ENCODE measurements at regions not wholly inside any gene's neighbourhood (a gene's known extent, or its start where the extent isn't known, plus 50 kb on each side); places are given as distances from the start of the nearest gene placed in this dataset.

DNA sequence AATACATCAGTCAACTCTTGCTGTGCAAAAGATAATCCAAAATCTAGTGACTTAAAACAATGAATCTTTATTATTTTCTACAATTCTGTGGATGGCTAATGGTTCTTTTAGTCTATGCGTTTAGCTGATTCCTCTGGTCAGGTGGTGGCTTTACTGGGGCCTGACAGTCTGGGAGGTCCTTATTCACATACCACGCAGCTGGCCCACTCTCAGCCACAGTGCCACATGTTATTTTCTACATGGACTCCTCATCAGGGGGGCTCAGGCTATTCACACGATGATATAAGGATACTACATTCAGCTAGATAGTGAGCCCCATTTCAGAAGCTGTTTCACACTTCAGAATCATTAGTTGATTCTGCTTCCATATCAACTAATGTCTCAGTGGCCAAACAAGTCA lies 287.5 kb upstream of the MGAT4C start:
- TF ChIP-seq, protein P1, sequence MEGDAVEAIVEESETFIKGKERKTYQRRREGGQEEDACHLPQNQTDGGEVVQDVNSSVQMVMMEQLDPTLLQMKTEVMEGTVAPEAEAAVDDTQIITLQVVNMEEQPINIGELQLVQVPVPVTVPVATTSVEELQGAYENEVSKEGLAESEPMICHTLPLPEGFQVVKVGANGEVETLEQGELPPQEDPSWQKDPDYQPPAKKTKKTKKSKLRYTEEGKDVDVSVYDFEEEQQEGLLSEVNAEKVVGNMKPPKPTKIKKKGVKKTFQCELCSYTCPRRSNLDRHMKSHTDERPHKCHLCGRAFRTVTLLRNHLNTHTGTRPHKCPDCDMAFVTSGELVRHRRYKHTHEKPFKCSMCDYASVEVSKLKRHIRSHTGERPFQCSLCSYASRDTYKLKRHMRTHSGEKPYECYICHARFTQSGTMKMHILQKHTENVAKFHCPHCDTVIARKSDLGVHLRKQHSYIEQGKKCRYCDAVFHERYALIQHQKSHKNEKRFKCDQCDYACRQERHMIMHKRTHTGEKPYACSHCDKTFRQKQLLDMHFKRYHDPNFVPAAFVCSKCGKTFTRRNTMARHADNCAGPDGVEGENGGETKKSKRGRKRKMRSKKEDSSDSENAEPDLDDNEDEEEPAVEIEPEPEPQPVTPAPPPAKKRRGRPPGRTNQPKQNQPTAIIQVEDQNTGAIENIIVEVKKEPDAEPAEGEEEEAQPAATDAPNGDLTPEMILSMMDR (IDR thresholded peaks at IDR 0.05; ENCODE audit: low read depth, low read length): no peak
- no peak for DNase-seq (ENCODE audit: low read depth in 1 of 2, low spot score in 1 of 2)
- H3K9me3 ChIP-seq (ENCODE audit: low read depth): no peaks in the 10 kb centered on the region
- no peak overlapping the region for H3K4me3 ChIP-seq
- no peaks in the 10 kb centered on the region for H3K36me3 ChIP-seq
- H3K4me1 ChIP-seq (ENCODE audit: low read depth): no peaks in the 10 kb centered on the region
- no peaks in the 10 kb centered on the region for H3K27me3 ChIP-seq
- no peak overlapping the region for H3K27ac ChIP-seq

DNA sequence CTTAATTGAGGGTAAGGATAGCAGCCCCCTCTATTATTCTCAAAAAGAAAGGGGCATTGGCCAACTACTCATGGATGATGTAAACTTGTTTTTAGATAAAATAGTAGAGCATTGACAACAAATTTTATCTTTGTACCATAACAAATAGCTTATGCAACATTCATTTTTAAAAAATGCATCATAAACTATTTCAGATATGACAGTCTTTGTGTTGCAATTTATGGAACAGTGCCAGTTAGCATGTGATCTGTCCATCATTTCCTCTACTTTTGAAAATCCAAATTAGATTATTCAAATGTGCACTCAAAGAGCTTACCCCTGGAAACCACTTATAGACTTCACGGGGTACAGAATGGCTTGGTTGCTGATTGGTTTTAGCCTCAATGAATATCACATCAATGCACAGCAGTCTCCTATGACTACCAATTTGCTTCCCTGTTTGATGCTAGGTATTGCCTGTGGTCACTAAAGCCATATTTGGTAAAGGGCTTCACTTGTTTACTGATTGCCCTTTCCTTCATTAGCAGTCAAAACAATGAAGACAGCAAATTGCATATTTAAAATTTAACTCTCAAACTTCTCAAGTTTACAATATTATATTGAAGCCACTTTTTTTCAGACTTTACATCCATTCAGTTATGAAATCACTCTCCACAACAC lies 274.9 kb upstream of the MGAT4C start:
- Histone ChIP-seq H3K36me3 (no peaks in the 10 kb centered on the region), H3K27me3 (no peaks in the 10 kb centered on the region), H3K4me1 (ENCODE audit: low read depth) (no peaks in the 10 kb centered on the region), H3K9me3 (ENCODE audit: low read depth) (no peaks in the 10 kb centered on the region), H3K4me3 (no peak overlapping the region), H3K27ac (no peak overlapping the region)
- TF ChIP-seq, protein P1 (IDR thresholded peaks at IDR 0.05; ENCODE audit: low read depth, low read length): no peak
- DNase-seq (ENCODE audit: low read depth in 1 of 2, low spot score in 1 of 2): peak in 1 of 2 donors; percentile 55

GRCh38 chr12:86526060-86526595 lies 269.9 kb upstream of the MGAT4C start:
- Histone ChIP-seq H3K9me3 (ENCODE audit: low read depth) (no peaks in the 10 kb centered on the region), H3K4me3 (no peak overlapping the region)
- TF ChIP-seq, protein P1 (IDR thresholded peaks at IDR 0.05; ENCODE audit: low read depth, low read length): no peak

DNA sequence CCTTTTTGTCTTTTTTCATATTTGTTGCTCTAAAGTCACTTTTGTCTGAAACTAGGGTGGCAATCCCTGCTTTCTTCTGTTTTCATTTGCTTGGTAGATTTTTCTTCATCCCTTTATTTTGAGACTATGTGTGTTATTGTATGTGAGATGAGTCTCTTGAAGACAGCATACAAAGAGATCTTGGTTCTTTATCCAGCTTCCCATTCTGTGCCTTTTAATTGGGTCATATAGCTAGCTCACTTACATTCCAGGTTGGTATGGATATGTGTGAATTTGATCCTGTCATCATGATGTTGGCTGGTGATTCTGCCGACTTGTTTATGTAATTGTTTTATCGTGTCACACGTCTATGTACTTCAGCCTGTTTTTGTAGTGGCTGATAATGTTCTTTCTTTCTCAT lies 267.7 kb upstream of the MGAT4C start:
- Histone ChIP-seq H3K4me1 (ENCODE audit: low read depth) (no peaks in the 10 kb centered on the region), H3K27me3 (no peaks in the 10 kb centered on the region), H3K36me3 (no peaks in the 10 kb centered on the region), H3K27ac (no peak overlapping the region), H3K4me3 (no peak overlapping the region), H3K9me3 (ENCODE audit: low read depth) (no peaks in the 10 kb centered on the region)
- TF ChIP-seq, protein P1 (IDR thresholded peaks at IDR 0.05; ENCODE audit: low read depth, low read length): no peak
- no peak for DNase-seq (ENCODE audit: low read depth in 1 of 2, low spot score in 1 of 2)

More at GRCh38 chr12:86526060-86526595, 269.9 kb upstream of the MGAT4C start:
- no peak for DNase-seq (ENCODE audit: low read depth in 1 of 2, low spot score in 1 of 2)
- Histone ChIP-seq H3K27ac (no peak overlapping the region), H3K36me3 (no peaks in the 10 kb centered on the region), H3K4me1 (ENCODE audit: low read depth) (no peaks in the 10 kb centered on the region), H3K27me3 (no peaks in the 10 kb centered on the region)

DNA sequence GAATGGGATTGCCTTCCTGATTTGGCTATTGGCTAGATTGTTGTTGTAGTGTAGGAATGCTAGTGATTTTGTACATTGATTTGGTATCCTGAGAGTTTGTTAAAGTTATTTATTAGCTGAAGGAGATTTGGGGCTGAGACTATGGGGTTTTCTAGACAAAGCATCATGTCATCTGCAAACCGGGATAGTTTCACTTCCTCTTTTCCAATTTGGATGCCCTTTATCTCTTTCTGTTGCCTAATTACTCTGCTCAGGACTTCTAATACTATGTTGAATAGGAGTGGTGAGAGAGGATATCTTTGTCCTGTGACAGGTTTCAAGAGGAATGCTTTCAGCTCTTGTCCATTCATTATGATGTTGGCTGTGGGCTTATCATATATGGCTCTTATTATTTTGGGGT lies 265.7 kb upstream of the MGAT4C start:
- Histone ChIP-seq H3K27me3 (no peaks in the 10 kb centered on the region), H3K9me3 (ENCODE audit: low read depth) (no peaks in the 10 kb centered on the region), H3K27ac (no peak overlapping the region), H3K4me3 (no peak overlapping the region), H3K4me1 (ENCODE audit: low read depth) (no peaks in the 10 kb centered on the region), H3K36me3 (no peaks in the 10 kb centered on the region)
- TF ChIP-seq, protein P1 (IDR thresholded peaks at IDR 0.05; ENCODE audit: low read depth, low read length): no peak
- DNase-seq (ENCODE audit: low read depth in 1 of 2, low spot score in 1 of 2): no peak
